HepG2 (cell line): ENCODE measurements at regions not wholly inside any gene's neighbourhood (a gene's known extent, or its start where the extent isn't known, plus 50 kb on each side); places are given as distances from the start of the nearest gene placed in this dataset.

Experiments
- CBX5 ChIP-seq: sonication (generic); formaldehyde crosslinking; IDR thresholded peaks from 2 replicates; pipeline ENCODE4 v1.4.0; 2020; ENCODE audit warnings: missing genetic modification reagents, borderline replicate concordance
- POLR2A ChIP-seq, 2 experiments: IDR thresholded peaks; 2 replicates each; pipeline ENCODE4 v1.6.1; 2011; ENCODE audit warnings: low read depth in 2 of 2, low read length in 2 of 2, mild to moderate bottlenecking in 1 of 2, moderate library complexity in 1 of 2; ENCODE audit not compliant: insufficient read depth in 1 of 2
- ZNF44 ChIP-seq: sonication (generic); formaldehyde crosslinking; IDR thresholded peaks from 2 replicates; pipeline ENCODE4 v1.5.1; 2020; ENCODE audit warnings: mild to moderate bottlenecking, missing genetic modification reagents
- ZNF75D ChIP-seq: sonication (generic); formaldehyde crosslinking; IDR thresholded peaks from 2 replicates; pipeline ENCODE4 v1.8.1; 2023; ENCODE audit warnings: missing genetic modification reagents, mild to moderate bottlenecking, borderline replicate concordance
- TF ChIP-seq, protein P1 (sequence below): sonication (generic); formaldehyde crosslinking; IDR thresholded peaks from 2 replicates; pipeline ENCODE4 v1.4.0; 2020; ENCODE audit warnings: missing genetic modification reagents, mild to moderate bottlenecking, borderline replicate concordance
- TF ChIP-seq, protein P2 (sequence below): sonication (generic); formaldehyde crosslinking; IDR thresholded peaks from 2 replicates; pipeline ENCODE4 v1.5.1; 2020; ENCODE audit warnings: missing genetic modification reagents, mild to moderate bottlenecking, borderline replicate concordance
- TF ChIP-seq, protein P3 (sequence below), 2 experiments: fragments of 450-650 bp in 1 of 2; sonication (generic) in 1 of 2; formaldehyde crosslinking in 1 of 2; IDR thresholded peaks; 2 replicates each; pipeline versions ENCODE4 v1.6.1 to v1.8.0; 2016 to 2022; ENCODE audit warnings: antibody characterized with exemption in 1 of 2, mild to moderate bottlenecking in 1 of 2, missing genetic modification reagents in 1 of 2
- TF ChIP-seq, protein P4 (sequence below): sonication (generic); formaldehyde crosslinking; IDR thresholded peaks from 2 replicates; pipeline ENCODE4 v1.8.0; 2022; ENCODE audit warnings: mild to moderate bottlenecking, missing genetic modification reagents
- TF ChIP-seq, protein P5 (sequence below): sonication (generic); formaldehyde crosslinking; conservative IDR thresholded peaks from 2 replicates; pipeline ENCODE4 v1.5.0; 2020; ENCODE audit warnings: missing genetic modification reagents

DNA sequence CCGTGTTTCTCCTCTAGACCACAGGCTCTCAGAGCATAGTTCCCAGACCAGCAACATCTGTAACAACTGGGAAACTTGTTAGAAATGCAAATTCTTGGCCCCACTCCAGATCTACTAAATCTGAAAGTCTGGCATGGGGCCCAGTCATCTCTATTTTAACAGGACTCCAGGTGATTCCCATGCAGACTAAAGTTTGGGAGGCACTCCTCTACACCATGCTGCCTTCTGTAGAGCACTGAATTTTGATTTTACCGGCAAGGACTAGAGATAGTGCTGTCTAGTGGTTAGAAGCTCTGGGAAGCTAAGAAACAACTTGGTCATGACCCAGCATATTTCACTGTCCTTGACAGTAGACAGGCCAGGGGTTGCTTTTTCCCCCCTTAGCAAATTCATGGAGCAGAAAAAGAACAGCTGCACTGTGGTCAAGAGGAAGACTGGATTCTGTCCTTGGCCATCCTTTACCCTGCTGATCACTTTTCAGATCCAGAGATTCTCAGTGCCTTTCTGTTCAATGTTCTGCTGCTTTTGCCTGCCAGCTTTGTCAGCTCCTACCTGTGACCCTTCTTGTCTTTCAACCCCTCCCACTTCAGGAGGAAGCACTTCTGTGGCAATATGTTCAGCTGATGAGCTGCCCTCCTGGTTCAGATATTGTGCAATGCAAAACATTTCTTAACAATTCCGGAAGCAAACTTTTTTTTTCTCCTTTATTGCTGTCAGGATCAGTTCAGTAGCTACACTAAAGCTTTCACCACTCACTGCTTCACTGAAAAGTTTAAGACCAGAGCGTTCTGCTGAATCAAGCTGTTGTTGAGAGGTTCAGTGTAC, 133.8 kb upstream of the NUDT4 start (continued):
- TF ChIP-seq, protein P1, sequence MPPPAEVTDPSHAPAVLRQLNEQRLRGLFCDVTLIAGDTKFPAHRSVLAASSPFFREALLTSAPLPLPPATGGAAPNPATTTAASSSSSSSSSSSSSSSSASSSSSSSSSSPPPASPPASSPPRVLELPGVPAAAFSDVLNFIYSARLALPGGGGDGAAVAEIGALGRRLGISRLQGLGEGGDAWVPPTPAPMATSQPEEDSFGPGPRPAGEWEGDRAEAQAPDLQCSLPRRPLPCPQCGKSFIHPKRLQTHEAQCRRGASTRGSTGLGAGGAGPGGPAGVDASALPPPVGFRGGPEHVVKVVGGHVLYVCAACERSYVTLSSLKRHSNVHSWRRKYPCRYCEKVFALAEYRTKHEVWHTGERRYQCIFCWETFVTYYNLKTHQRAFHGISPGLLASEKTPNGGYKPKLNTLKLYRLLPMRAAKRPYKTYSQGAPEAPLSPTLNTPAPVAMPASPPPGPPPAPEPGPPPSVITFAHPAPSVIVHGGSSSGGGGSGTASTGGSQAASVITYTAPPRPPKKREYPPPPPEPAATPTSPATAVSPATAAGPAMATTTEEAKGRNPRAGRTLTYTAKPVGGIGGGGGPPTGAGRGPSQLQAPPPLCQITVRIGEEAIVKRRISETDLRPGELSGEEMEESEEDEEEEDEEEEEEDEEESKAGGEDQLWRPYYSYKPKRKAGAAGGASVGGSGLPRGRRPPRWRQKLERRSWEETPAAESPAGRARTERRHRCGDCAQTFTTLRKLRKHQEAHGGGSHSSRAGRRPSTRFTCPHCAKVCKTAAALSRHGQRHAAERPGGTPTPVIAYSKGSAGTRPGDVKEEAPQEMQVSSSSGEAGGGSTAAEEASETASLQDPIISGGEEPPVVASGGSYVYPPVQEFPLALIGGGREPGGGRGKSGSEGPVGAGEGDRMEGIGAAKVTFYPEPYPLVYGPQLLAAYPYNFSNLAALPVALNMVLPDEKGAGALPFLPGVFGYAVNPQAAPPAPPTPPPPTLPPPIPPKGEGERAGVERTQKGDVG = no peak
- TF ChIP-seq POLR2A (IDR thresholded peaks at IDR 0.05; ENCODE audit: insufficient read depth in 1 of 2, low read depth in 2 of 2, low read length in 2 of 2) (no peak), ZNF75D (CRISPR knock-in tag) (no peak), CBX5 (CRISPR knock-in tag) (peak; percentile 75; the same call in 1 of the 2 replicates), ZNF44 (peak; percentile 47; the same call in 1 of the 2 replicates)
- TF ChIP-seq, protein P2, sequence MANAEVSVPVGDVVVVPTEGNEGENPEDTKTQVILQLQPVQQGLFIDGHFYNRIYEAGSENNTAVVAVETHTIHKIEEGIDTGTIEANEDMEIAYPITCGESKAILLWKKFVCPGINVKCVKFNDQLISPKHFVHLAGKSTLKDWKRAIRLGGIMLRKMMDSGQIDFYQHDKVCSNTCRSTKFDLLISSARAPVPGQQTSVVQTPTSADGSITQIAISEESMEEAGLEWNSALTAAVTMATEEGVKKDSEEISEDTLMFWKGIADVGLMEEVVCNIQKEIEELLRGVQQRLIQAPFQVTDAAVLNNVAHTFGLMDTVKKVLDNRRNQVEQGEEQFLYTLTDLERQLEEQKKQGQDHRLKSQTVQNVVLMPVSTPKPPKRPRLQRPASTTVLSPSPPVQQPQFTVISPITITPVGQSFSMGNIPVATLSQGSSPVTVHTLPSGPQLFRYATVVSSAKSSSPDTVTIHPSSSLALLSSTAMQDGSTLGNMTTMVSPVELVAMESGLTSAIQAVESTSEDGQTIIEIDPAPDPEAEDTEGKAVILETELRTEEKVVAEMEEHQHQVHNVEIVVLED (CRISPR knock-in tag) = no peak
- TF ChIP-seq, protein P3, sequence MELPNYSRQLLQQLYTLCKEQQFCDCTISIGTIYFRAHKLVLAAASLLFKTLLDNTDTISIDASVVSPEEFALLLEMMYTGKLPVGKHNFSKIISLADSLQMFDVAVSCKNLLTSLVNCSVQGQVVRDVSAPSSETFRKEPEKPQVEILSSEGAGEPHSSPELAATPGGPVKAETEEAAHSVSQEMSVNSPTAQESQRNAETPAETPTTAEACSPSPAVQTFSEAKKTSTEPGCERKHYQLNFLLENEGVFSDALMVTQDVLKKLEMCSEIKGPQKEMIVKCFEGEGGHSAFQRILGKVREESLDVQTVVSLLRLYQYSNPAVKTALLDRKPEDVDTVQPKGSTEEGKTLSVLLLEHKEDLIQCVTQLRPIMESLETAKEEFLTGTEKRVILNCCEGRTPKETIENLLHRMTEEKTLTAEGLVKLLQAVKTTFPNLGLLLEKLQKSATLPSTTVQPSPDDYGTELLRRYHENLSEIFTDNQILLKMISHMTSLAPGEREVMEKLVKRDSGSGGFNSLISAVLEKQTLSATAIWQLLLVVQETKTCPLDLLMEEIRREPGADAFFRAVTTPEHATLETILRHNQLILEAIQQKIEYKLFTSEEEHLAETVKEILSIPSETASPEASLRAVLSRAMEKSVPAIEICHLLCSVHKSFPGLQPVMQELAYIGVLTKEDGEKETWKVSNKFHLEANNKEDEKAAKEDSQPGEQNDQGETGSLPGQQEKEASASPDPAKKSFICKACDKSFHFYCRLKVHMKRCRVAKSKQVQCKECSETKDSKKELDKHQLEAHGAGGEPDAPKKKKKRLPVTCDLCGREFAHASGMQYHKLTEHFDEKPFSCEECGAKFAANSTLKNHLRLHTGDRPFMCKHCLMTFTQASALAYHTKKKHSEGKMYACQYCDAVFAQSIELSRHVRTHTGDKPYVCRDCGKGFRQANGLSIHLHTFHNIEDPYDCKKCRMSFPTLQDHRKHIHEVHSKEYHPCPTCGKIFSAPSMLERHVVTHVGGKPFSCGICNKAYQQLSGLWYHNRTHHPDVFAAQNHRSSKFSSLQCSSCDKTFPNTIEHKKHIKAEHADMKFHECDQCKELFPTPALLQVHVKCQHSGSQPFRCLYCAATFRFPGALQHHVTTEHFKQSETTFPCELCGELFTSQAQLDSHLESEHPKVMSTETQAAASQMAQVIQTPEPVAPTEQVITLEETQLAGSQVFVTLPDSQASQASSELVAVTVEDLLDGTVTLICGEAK (IDR thresholded peaks at IDR 0.05) = no peak
- TF ChIP-seq, protein P3 (CRISPR knock-in tag; IDR thresholded peaks at IDR 0.05) = peak; percentile 39; the same call in 1 of the 2 replicates
- TF ChIP-seq, protein P4, sequence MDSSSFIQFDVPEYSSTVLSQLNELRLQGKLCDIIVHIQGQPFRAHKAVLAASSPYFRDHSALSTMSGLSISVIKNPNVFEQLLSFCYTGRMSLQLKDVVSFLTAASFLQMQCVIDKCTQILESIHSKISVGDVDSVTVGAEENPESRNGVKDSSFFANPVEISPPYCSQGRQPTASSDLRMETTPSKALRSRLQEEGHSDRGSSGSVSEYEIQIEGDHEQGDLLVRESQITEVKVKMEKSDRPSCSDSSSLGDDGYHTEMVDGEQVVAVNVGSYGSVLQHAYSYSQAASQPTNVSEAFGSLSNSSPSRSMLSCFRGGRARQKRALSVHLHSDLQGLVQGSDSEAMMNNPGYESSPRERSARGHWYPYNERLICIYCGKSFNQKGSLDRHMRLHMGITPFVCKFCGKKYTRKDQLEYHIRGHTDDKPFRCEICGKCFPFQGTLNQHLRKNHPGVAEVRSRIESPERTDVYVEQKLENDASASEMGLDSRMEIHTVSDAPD (CRISPR knock-in tag) = no peak
- TF ChIP-seq, protein P5, sequence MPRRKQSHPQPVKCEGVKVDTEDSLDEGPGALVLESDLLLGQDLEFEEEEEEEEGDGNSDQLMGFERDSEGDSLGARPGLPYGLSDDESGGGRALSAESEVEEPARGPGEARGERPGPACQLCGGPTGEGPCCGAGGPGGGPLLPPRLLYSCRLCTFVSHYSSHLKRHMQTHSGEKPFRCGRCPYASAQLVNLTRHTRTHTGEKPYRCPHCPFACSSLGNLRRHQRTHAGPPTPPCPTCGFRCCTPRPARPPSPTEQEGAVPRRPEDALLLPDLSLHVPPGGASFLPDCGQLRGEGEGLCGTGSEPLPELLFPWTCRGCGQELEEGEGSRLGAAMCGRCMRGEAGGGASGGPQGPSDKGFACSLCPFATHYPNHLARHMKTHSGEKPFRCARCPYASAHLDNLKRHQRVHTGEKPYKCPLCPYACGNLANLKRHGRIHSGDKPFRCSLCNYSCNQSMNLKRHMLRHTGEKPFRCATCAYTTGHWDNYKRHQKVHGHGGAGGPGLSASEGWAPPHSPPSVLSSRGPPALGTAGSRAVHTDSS (CRISPR knock-in tag) = no peak
